Lower leg skin (tissue), 4 donors: ENCODE measurements at regions not wholly inside any gene's neighbourhood (a gene's known extent, or its start where the extent isn't known, plus 50 kb on each side); places are given as distances from the start of the nearest gene placed in this dataset.
A peak's percentile ranks its signal among the peaks of the same experiment; 100 is the strongest.

Experiments used
- DNase-seq, 2 donors: peaks; one replicate each; pipeline ENCODE4 v3.0.0-alpha.2; 2019; ENCODE audit warnings: low spot score in 2 of 2
- H3K4me3 ChIP-seq: fragments of 200-600 bp; sonication (generic); 2 replicates; pipeline ENCODE4 v1.5.1; 2017; ENCODE audit warnings: mild to moderate bottlenecking, low read depth; ENCODE audit not compliant: poor library complexity, severe bottlenecking
- POLR2A ChIP-seq, 2 donors: fragments of 450-650 bp; IDR thresholded peaks; one replicate each; pipeline ENCODE4 v1.6.1; 2016 to 2017; ENCODE audit warnings: antibody characterized with exemption in 2 of 2, mild to moderate bottlenecking in 1 of 2, moderate library complexity in 1 of 2
- WGBS, 2 donors: methylation state at CpG; one replicate each; pipeline ENCODE4 v1.1.5; 2018; 5-methylcytosine and 5-hydroxymethylcytosine counted together
- intact Hi-C: fragments of 100-400 bp; cut with DNase I; formaldehyde crosslinking; loops from one replicate; pipeline ENCODE4 v1.15.0; 2023; ENCODE audit warnings: low total_unique reads
- TF ChIP-seq, protein P1 (sequence below), 3 donors: fragments of 450-650 bp; IDR thresholded peaks; one replicate each; pipeline ENCODE4 v1.5.1; 2016; ENCODE audit warnings: antibody characterized with exemption in 3 of 3, mild to moderate bottlenecking in 3 of 3, moderate library complexity in 2 of 3

DNA sequence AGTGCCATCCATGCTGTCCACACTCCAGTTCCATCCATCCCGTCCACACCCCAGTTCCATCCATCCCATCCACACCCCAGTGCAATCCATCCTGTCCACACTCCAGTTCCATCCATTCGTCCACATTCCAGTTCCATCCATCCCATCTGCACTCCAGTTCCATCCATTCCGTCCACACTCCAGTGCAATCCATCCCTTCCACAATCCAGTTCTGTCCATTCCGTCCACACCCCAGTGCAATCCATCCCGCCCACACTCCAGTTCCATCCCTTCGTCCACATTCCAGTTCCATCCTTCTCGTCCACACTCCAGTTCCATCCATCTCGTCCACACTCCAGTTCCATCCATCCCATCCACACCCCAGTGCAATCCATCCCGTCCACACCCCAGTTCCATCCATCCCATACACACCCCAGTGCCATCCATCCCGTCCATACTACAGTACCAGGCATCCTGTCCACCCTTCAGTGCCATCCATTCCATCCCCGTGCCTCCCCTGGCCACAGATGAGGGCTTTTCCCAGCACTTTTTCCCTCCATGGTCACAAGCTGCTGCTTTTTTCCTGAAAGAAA lies 704.0 kb downstream of the BRD1 start:
- WGBS, 2 donors = 78 to 84% methylated on average over 11 of the region's 11 CpGs

DNA sequence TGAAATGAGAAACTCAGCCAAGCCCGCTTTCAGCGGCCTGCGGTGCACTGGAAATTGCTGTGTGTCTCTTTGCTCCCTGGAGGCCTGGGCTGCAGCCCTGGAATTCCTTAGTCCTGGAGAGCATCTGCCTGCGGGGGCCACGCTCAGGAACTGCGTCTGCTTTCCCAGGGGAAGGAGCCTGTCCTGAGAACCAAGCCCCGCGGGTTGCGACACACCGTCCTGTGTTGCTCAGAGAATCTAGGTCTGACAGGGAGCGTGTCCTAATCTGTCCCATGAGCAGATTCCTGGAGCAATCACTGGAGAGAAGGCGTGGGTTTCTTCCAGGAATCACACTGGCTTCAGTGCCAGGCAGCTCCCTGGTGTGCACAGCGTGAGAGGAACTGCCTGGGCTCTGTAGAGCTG lies 708.1 kb downstream of the BRD1 start:
- peak; percentile 62 to 96 for DNase-seq
- WGBS, 2 donors = 28 to 36% methylated on average over 11 to 13 of the region's 13 CpGs
- TF ChIP-seq POLR2A (IDR thresholded peaks at IDR 0.05) = no peak
- TF ChIP-seq, protein P1, sequence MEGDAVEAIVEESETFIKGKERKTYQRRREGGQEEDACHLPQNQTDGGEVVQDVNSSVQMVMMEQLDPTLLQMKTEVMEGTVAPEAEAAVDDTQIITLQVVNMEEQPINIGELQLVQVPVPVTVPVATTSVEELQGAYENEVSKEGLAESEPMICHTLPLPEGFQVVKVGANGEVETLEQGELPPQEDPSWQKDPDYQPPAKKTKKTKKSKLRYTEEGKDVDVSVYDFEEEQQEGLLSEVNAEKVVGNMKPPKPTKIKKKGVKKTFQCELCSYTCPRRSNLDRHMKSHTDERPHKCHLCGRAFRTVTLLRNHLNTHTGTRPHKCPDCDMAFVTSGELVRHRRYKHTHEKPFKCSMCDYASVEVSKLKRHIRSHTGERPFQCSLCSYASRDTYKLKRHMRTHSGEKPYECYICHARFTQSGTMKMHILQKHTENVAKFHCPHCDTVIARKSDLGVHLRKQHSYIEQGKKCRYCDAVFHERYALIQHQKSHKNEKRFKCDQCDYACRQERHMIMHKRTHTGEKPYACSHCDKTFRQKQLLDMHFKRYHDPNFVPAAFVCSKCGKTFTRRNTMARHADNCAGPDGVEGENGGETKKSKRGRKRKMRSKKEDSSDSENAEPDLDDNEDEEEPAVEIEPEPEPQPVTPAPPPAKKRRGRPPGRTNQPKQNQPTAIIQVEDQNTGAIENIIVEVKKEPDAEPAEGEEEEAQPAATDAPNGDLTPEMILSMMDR (IDR thresholded peaks at IDR 0.05) = no peak
- intact Hi-C loops = no loop called here
- H3K4me3 ChIP-seq = no peak overlapping the region

More for the DNA sequence above, 704.0 kb downstream of the BRD1 start:
- H3K4me3 ChIP-seq = no peak overlapping the region
- peak in 1 of 2 donors; percentile 77 for DNase-seq
- intact Hi-C loops = no loop called here
- TF ChIP-seq POLR2A (IDR thresholded peaks at IDR 0.05) = no peak
- TF ChIP-seq, protein P1 (IDR thresholded peaks at IDR 0.05) = no peak

DNA sequence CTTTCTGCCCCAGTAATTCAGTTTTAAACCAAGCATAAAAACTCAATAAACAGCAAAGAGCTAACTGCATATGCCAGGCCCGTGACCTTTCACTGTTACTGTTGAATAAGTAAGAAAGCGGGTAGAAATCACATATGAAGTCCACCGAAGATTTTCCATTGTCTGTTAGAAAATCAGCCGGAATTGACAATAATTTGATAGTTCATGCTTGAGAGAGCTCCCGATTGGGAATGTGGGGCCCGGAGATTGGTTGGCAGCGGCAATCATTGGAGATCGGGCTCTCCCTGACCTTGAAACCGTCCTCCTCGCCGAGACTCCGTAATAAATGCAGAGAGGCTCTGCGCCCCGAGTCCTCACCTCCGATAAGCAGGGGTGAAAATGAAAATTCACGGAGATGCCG lies 709.6 kb downstream of the BRD1 start:
- intact Hi-C loops = no loop called here
- no peak for DNase-seq
- WGBS, 2 donors = 94 to 96% methylated on average over 17 of the region's 17 CpGs
- TF ChIP-seq, protein P1 (IDR thresholded peaks at IDR 0.05) = no peak
- no peak for TF ChIP-seq POLR2A (IDR thresholded peaks at IDR 0.05)
- H3K4me3 ChIP-seq = no peak overlapping the region

DNA sequence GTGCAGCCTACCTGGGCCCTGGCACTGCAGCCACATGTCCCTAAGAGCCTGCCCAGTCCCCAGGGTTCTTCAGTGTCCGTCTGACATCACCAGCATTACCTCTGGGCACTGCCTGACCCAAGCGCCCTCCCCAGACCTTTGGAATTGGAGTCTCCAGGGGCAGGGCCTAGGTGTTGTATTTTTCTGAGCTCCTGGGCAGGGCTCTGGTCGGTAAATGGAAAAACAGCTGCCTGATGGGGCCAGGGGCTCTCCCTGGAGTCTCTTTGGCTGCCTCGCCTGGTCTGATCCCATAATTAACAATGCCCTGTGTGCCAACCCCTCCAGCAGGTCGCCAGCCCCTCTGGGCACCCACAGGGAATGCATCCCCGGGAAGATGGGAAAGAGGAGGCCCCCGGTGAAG lies 710.2 kb downstream of the BRD1 start:
- WGBS, 2 donors = 85 to 86% methylated on average over 7 of the region's 7 CpGs
- TF ChIP-seq, protein P1 (IDR thresholded peaks at IDR 0.05) = no peak
- TF ChIP-seq POLR2A (IDR thresholded peaks at IDR 0.05) = no peak
- intact Hi-C loops = no loop called here
- peak in 1 of 2 donors; percentile 75 for DNase-seq
- H3K4me3 ChIP-seq = no peak overlapping the region

DNA sequence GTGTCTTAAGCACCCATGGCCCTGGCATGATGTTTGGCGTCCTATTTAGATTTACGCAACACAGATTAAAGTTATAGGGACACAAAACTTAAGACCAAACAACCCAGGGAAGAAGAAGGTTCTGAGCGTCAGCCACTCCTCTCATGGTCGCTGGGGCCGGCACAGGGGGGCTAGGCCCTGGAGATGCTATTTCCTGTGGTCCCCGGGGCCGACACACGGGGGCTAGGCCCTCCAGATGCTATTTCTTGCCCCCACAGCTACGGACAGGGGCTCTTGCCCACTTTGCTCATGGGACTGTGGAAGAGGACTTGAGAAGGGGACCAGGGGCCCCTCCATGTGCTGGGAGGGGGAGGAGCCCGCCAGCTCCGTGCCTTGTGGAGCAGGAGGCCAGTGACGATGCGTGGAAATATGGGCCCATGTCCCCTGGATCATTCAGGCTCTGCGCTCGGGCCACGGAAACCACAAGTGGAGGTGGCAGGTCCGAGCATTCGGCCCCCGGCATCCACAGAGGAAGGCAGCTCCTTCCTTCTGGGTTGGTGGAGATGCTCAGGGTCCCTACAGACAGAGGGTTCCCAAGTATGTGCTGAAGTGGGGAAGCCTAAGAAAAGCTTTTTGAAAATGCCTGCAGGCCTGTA lies 711.1 kb downstream of the BRD1 start:
- intact Hi-C loops = no loop called here

More for the DNA sequence above, 711.1 kb downstream of the BRD1 start:
- DNase-seq = peak in 1 of 2 donors; percentile 68
- TF ChIP-seq, protein P1 (IDR thresholded peaks at IDR 0.05) = no peak
- no peak for TF ChIP-seq POLR2A (IDR thresholded peaks at IDR 0.05)
- H3K4me3 ChIP-seq = no peak overlapping the region
- 84 to 86% methylated on average over 15 to 19 of the region's 19 CpGs for WGBS, 2 donors
